Osteoblast (primary cell): ENCODE measurements at regions not wholly inside any gene's neighbourhood (a gene's known extent, or its start where the extent isn't known, plus 50 kb on each side); places are given as distances from the start of the nearest gene placed in this dataset.

ENCODE experiments used
- DNase-seq: peaks from one replicate; pipeline ENCODE4 v3.0.0; 2011; ENCODE audit warnings: low spot score, mixed read lengths; ENCODE audit not compliant: insufficient read length; ENCODE audit errors: missing footprints
- H2AFZ ChIP-seq: 2 replicates; pipeline ENCODE4 v1.6.0; 2011; ENCODE audit warnings: mild to moderate bottlenecking, low read length
- H3K27ac ChIP-seq: 2 replicates; pipeline ENCODE4 v1.5.1; 2011; ENCODE audit warnings: mild to moderate bottlenecking, low read depth, low read length, moderate library complexity
- H3K27me3 ChIP-seq: 2 replicates; pipeline ENCODE4 v1.6.0; 2012; ENCODE audit warnings: mild to moderate bottlenecking, control low read depth, inconsistent platforms, low read length, moderate library complexity; ENCODE audit not compliant: insufficient read depth
- H3K36me3 ChIP-seq: 2 replicates; pipeline ENCODE4 v1.5.1; 2011; ENCODE audit warnings: mild to moderate bottlenecking, low read length, control low read depth, moderate library complexity; ENCODE audit not compliant: insufficient read depth
- H3K4me1 ChIP-seq: 2 replicates; pipeline ENCODE4 v1.5.1; 2011; ENCODE audit warnings: mild to moderate bottlenecking, low read length, control low read depth, moderate library complexity; ENCODE audit not compliant: insufficient read depth
- H3K4me2 ChIP-seq: 2 replicates; pipeline ENCODE4 v1.6.0; 2011; ENCODE audit warnings: mild to moderate bottlenecking, low read length; ENCODE audit not compliant: insufficient read depth
- H3K4me3 ChIP-seq: fragments of 200-600 bp; sonication (generic); 3 replicates; pipeline ENCODE4 v1.5.1; 2012; ENCODE audit warnings: mild to moderate bottlenecking, low read length, inconsistent platforms; ENCODE audit not compliant: insufficient read depth
- H3K79me2 ChIP-seq: 2 replicates; pipeline ENCODE4 v1.6.0; 2012; ENCODE audit warnings: mild to moderate bottlenecking, low read length, control low read depth, inconsistent platforms; ENCODE audit not compliant: insufficient read depth
- H3K9me3 ChIP-seq: 2 replicates; pipeline ENCODE4 v1.5.1; 2011; ENCODE audit warnings: low read depth, low read length, control low read depth
- H4K20me1 ChIP-seq: 2 replicates; pipeline ENCODE4 v1.6.0; 2012; ENCODE audit warnings: mild to moderate bottlenecking, low read length, control low read depth; ENCODE audit not compliant: insufficient read depth
- TF ChIP-seq, protein P1 (sequence below): IDR thresholded peaks from 2 replicates; pipeline ENCODE4 v1.5.1; 2011; ENCODE audit warnings: mild to moderate bottlenecking, low read depth, low read length, moderate library complexity; ENCODE audit errors: extremely low read depth

DNA sequence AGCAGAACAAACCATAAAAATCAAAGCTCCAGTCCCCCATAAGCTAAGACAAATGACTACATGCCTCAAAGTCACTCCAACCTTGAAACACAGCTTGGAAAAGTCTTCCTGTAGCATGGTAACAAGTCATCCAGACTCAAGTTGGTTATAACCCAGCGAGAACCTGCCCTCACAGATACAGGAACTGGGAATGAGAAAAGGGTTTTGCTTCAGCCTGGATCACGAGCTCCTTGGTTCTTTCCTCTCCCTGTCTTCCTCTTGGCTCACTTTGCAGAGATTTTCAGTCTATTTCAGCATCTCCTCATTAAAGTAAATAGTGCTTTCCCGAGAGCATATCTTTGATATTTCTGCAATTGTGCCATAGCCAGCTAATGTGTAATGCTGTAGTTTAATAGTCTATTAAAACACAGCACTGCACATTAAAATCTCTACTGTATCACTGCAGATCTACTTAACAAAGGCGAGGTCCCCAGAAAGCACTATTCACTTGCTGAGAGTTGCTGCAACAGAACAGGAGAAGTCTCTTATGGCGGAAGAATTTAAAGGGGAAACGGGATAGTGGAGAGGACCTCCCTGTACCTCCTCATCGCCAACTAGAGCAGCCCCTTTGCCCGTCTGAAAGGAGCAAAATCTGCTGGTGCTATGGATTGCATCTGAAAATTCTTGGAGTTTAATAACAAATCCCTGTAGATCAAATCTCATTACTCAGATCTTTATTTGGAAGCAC, 249.3 kb upstream of the GATB start:
- Histone ChIP-seq H3K27me3 (peaks cover 26% of the 10 kb centered on the region), H2AFZ (no peak overlapping the region), H3K4me1 (no peaks in the 10 kb centered on the region), H3K4me3 (no peak overlapping the region), H3K4me2 (no peak overlapping the region), H3K79me2 (no peaks in the 10 kb centered on the region), H3K36me3 (no peaks in the 10 kb centered on the region), H3K9me3 (no peaks in the 10 kb centered on the region), H4K20me1 (no peaks in the 10 kb centered on the region), H3K27ac (no peak overlapping the region)
- TF ChIP-seq, protein P1, sequence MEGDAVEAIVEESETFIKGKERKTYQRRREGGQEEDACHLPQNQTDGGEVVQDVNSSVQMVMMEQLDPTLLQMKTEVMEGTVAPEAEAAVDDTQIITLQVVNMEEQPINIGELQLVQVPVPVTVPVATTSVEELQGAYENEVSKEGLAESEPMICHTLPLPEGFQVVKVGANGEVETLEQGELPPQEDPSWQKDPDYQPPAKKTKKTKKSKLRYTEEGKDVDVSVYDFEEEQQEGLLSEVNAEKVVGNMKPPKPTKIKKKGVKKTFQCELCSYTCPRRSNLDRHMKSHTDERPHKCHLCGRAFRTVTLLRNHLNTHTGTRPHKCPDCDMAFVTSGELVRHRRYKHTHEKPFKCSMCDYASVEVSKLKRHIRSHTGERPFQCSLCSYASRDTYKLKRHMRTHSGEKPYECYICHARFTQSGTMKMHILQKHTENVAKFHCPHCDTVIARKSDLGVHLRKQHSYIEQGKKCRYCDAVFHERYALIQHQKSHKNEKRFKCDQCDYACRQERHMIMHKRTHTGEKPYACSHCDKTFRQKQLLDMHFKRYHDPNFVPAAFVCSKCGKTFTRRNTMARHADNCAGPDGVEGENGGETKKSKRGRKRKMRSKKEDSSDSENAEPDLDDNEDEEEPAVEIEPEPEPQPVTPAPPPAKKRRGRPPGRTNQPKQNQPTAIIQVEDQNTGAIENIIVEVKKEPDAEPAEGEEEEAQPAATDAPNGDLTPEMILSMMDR: no peak
- no peak for DNase-seq

DNA sequence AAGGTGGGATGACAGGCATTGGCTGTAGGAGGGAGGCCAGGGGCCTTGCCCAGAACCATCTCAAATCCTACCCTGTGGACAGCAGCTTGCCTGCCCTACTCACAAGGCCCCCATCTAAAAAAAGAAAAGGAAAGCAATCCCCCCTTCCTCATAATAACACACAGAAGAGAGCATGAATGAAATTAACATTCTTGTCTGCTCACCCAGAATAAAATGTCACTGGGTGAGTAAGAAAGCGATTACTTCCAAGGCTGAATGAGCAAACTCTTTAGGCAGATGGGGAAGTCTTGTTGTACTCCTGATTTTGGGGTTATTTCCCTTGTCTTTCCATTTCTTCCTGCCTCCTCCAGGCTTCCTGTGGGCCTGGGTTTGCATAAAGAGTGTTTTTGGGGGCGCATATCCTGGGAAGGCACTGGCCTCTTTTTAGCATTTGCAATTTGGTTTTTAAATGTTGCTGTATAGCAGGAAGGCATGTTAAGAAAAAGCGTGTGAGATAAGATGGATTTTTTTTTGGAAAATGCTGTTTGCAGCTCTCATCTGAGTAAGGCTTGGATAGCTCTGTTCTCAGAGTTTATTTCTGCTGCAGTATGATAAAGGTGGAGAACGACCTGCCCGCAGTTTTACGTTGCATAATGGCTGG, 248.3 kb upstream of the GATB start:
- no peaks in the 10 kb centered on the region for H3K4me1 ChIP-seq
- H2AFZ ChIP-seq: no peak overlapping the region
- H3K9me3 ChIP-seq: no peaks in the 10 kb centered on the region
- H4K20me1 ChIP-seq: no peaks in the 10 kb centered on the region
- H3K27ac ChIP-seq: no peak overlapping the region
- H3K27me3 ChIP-seq: peaks cover 26% of the 10 kb centered on the region
- no peaks in the 10 kb centered on the region for H3K79me2 ChIP-seq
- no peak for DNase-seq
- no peak overlapping the region for H3K4me2 ChIP-seq
- TF ChIP-seq, protein P1: no peak
- H3K36me3 ChIP-seq: no peaks in the 10 kb centered on the region
- H3K4me3 ChIP-seq: no peak overlapping the region

DNA sequence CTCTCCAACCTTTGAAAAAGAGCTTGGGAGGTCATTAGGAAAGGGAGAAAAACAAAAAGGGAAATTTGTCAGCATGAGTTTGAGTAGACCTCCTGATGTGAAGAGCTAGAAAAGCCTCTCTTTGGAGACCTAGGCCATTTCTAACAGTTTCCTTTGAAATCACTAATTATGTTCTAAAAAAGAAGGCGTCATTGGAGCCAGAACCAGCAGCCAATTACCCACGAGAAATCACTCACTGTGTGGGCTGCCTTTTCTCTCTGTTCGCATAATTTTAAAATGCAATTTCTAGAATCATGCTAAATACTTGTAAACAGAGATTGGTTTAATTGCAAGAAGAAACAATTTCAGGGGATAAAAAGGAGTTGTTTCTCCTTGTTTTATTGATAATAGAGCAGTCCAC, 246.3 kb upstream of the GATB start:
- TF ChIP-seq, protein P1: no peak
- DNase-seq: no peak
- Histone ChIP-seq H3K79me2 (no peaks in the 10 kb centered on the region), H4K20me1 (no peaks in the 10 kb centered on the region), H3K9me3 (no peaks in the 10 kb centered on the region), H3K4me3 (no peak overlapping the region), H2AFZ (no peak overlapping the region), H3K4me2 (no peak overlapping the region), H3K4me1 (no peaks in the 10 kb centered on the region), H3K27ac (no peak overlapping the region), H3K36me3 (no peaks in the 10 kb centered on the region), H3K27me3 (peaks cover 26% of the 10 kb centered on the region)

DNA sequence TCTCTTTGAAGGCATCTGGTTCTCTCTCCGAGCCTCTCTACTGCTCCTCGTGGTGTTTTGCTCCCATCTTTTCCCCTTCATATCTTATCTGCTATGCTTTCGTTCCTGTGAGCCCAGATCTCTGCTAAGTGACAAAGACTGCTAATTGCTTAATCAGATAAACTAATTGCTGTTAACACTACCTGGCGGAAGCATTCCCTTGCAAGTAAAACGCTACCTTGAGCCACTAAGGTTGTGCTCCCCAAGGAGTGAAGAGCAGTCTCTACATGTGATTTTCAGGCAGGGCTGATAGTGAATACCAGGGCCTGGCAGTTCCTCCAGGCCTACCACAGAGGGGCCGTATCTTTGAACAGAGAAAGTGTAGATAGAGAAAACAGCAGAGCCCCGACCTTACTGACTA, 244.0 kb upstream of the GATB start:
- TF ChIP-seq, protein P1: no peak
- no peak overlapping the region for H3K4me2 ChIP-seq
- no peaks in the 10 kb centered on the region for H3K79me2 ChIP-seq
- H3K9me3 ChIP-seq: no peaks in the 10 kb centered on the region
- H3K27ac ChIP-seq: no peak overlapping the region
- H3K36me3 ChIP-seq: no peaks in the 10 kb centered on the region
- H2AFZ ChIP-seq: no peak overlapping the region
- H4K20me1 ChIP-seq: no peaks in the 10 kb centered on the region
- no peak overlapping the region for H3K4me3 ChIP-seq
- DNase-seq: no peak
- H3K27me3 ChIP-seq: peaks cover 20% of the 10 kb centered on the region
- no peaks in the 10 kb centered on the region for H3K4me1 ChIP-seq
